Esophagus squamous epithelium (tissue), 4 donors: ENCODE measurements at regions not wholly inside any gene's neighbourhood (a gene's known extent, or its start where the extent isn't known, plus 50 kb on each side); places are given as distances from the start of the nearest gene placed in this dataset.

ENCODE experiments used
- CTCF ChIP-seq, 6 experiments: fragments of 450-650 bp in 4 of 6; fragments of 200-600 bp in 2 of 6; sonication (generic) in 2 of 6; IDR thresholded peaks; one replicate each; pipeline ENCODE4 v1.5.1; 2016 to 2019; ENCODE audit warnings: antibody characterized with exemption in 6 of 6, mild to moderate bottlenecking in 4 of 6, moderate library complexity in 4 of 6
- POLR2A ChIP-seq, 4 donors: fragments of 450-650 bp; IDR thresholded peaks; one replicate each; pipeline ENCODE4 v1.6.1; 2017; ENCODE audit warnings: antibody characterized with exemption in 4 of 4, mild to moderate bottlenecking in 4 of 4, moderate library complexity in 3 of 4

- TF ChIP-seq POLR2A (IDR thresholded peaks at IDR 0.05) = no peak
- no peak for TF ChIP-seq CTCF (IDR thresholded peaks at IDR 0.05)
Measured at GRCh38 chr6:23510778-23511510, 615.1 kb upstream of the NRSN1 start.
